ENCODE measurements at regions not wholly inside any gene's neighbourhood (a gene's known extent, or its start where the extent isn't known, plus 50 kb on each side); places are given as distances from the start of the nearest gene placed in this dataset.
"Not testable (repeated sequence)": the region's sequence is repeated elsewhere in the genome, so short reads cannot be mapped to it uniquely, and the experiment has no call there.

- H3K4me1 ChIP-seq (ENCODE audit: insufficient read depth, low read length) = peaks cover 29% of the 10 kb centered on the region
- no peaks in the 10 kb centered on the region for H3K27me3 ChIP-seq (ENCODE audit: control insufficient read depth in 1 of 2, insufficient read depth in 2 of 2, low read length in 2 of 2)
- H3K9me3 ChIP-seq (ENCODE audit: low read length) = no peaks in the 10 kb centered on the region
- H3K36me3 ChIP-seq (ENCODE audit: insufficient read depth, low read length) = no peaks in the 10 kb centered on the region
- H3K4me3 ChIP-seq (ENCODE audit: low read depth in 1 of 2, low read length in 2 of 2) = no peak overlapping the region
- no peak overlapping the region for H3K9ac ChIP-seq (ENCODE audit: low read length)
- peak overlapping the region; percentile 16 for H3K27ac ChIP-seq (ENCODE audit: low read depth, low read length)
Observed at GRCh38 chr3:72270072-72270681, 485.2 kb upstream of the PROK2 start.

GRCh38 chr3:72269475-72269874 is 484.5 kb upstream of the PROK2 start:
- Histone ChIP-seq H3K9me3 (ENCODE audit: low read length) (no peaks in the 10 kb centered on the region), H3K9ac (ENCODE audit: low read length) (no peak overlapping the region), H3K4me1 (ENCODE audit: insufficient read depth, low read length) (peaks cover 22% of the 10 kb centered on the region), H3K36me3 (ENCODE audit: insufficient read depth, low read length) (no peaks in the 10 kb centered on the region), H3K27ac (ENCODE audit: low read depth, low read length) (no peak overlapping the region), H3K27me3 (ENCODE audit: control insufficient read depth in 1 of 2, insufficient read depth in 2 of 2, low read length in 2 of 2) (no peaks in the 10 kb centered on the region), H3K4me3 (ENCODE audit: low read depth in 1 of 2, low read length in 2 of 2) (no peak overlapping the region)

DNA sequence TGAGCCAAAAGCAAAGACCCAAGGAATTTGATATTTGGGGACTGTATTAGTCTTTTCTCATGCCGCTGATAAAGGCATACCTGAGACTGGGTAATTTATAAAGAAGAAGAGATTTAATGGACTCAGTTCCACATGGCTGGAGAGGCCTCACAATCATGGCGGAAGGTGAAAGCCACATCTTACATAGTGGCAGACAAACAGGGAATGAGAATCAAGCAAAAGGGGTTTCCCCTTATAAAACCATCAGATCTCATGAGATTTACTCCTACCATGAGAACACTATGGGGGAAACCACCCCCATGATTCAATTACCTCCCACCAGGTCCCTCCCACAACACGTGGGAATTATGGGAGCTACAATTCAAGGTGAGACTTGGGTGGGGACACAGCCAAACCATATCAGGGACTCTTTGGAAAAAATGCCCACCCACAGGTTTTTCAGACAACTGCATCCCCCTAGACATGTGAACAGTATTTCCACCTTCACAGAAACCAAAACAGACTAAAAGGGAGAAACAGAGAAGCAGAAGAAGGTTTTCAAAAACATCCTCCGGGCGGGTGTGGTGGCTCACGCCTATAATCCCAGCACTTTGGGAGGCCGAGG is 482.1 kb upstream of the PROK2 start:
- H3K9ac ChIP-seq (ENCODE audit: low read length); H3K27ac ChIP-seq (ENCODE audit: low read depth, low read length); H3K4me3 ChIP-seq (ENCODE audit: low read depth in 1 of 2, low read length in 2 of 2); H3K9me3 ChIP-seq (ENCODE audit: low read length); H3K36me3 ChIP-seq (ENCODE audit: insufficient read depth, low read length); H3K27me3 ChIP-seq (ENCODE audit: control insufficient read depth in 1 of 2, insufficient read depth in 2 of 2, low read length in 2 of 2): not testable (repeated sequence)
- H3K4me1 ChIP-seq (ENCODE audit: insufficient read depth, low read length) = peaks cover 11% of the 10 kb centered on the region

DNA sequence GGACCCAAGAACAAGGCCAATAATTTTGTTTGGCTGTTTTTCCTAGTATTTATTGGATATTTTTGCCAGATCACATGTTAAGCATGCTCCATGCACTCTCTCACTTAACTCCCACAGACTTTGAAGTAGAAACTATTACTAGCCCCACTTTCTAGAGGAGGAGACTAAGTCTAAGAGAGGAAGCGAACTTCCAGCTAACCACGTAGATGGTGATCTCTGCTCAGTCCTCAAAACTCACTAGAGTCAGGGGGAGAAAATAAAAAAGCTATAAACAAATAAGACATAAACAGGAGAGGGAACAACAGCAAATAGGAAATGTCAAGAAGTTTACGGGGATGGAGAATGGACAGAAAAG is 481.0 kb upstream of the PROK2 start:
- H3K27me3 ChIP-seq (ENCODE audit: control insufficient read depth in 1 of 2, insufficient read depth in 2 of 2, low read length in 2 of 2) = no peaks in the 10 kb centered on the region
- no peak overlapping the region for H3K27ac ChIP-seq (ENCODE audit: low read depth, low read length)

GRCh38 chr3:72265256-72266015 is 480.5 kb upstream of the PROK2 start:
- H3K27me3 ChIP-seq (ENCODE audit: control insufficient read depth in 1 of 2, insufficient read depth in 2 of 2, low read length in 2 of 2) = no peaks in the 10 kb centered on the region
- no peak overlapping the region for H3K4me3 ChIP-seq (ENCODE audit: low read depth in 1 of 2, low read length in 2 of 2)
- H3K27ac ChIP-seq (ENCODE audit: low read depth, low read length) = no peak overlapping the region
- no peaks in the 10 kb centered on the region for H3K36me3 ChIP-seq (ENCODE audit: insufficient read depth, low read length)
- no peaks in the 10 kb centered on the region for H3K9me3 ChIP-seq (ENCODE audit: low read length)
- peaks cover 10% of the 10 kb centered on the region for H3K4me1 ChIP-seq (ENCODE audit: insufficient read depth, low read length)
- H3K9ac ChIP-seq (ENCODE audit: low read length) = no peak overlapping the region

More for the DNA sequence above, 481.0 kb upstream of the PROK2 start:
- Histone ChIP-seq H3K9ac (ENCODE audit: low read length) (no peak overlapping the region), H3K4me3 (ENCODE audit: low read depth in 1 of 2, low read length in 2 of 2) (no peak overlapping the region), H3K4me1 (ENCODE audit: insufficient read depth, low read length) (peaks cover 11% of the 10 kb centered on the region), H3K36me3 (ENCODE audit: insufficient read depth, low read length) (no peaks in the 10 kb centered on the region), H3K9me3 (ENCODE audit: low read length) (no peaks in the 10 kb centered on the region)

GRCh38 chr3:72263223-72263990 is 478.5 kb upstream of the PROK2 start:
- no peaks in the 10 kb centered on the region for H3K27me3 ChIP-seq (ENCODE audit: control insufficient read depth in 1 of 2, insufficient read depth in 2 of 2, low read length in 2 of 2)
- H3K36me3 ChIP-seq (ENCODE audit: insufficient read depth, low read length) = no peaks in the 10 kb centered on the region
- no peak overlapping the region for H3K9ac ChIP-seq (ENCODE audit: low read length)
- peaks cover 4% of the 10 kb centered on the region for H3K4me1 ChIP-seq (ENCODE audit: insufficient read depth, low read length)
- no peak overlapping the region for H3K27ac ChIP-seq (ENCODE audit: low read depth, low read length)
- H3K4me3 ChIP-seq (ENCODE audit: low read depth in 1 of 2, low read length in 2 of 2) = no peak overlapping the region
- H3K9me3 ChIP-seq (ENCODE audit: low read length) = no peaks in the 10 kb centered on the region

DNA sequence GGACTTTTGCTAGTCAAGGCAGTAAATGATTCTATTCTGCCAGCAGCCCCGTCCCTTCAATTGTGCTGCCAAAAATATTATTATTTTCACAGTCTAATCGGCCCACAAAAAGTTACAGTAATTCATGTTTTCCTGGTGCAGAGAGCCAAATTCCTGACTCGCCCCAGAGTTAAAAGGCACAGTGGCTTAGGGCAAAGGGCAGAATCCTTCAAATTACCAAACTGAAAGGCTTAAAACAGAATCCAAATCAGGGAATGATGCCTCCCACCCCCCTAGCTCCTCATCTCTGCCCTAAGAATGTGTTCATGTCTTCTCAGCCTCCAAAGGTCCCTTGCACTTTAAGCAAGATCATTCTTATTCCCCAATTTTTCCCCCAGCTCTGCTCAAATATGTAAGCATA is 477.8 kb upstream of the PROK2 start:
- H3K27me3 ChIP-seq (ENCODE audit: control insufficient read depth in 1 of 2, insufficient read depth in 2 of 2, low read length in 2 of 2) = no peaks in the 10 kb centered on the region
- no peaks in the 10 kb centered on the region for H3K9me3 ChIP-seq (ENCODE audit: low read length)
- H3K36me3 ChIP-seq (ENCODE audit: insufficient read depth, low read length) = no peaks in the 10 kb centered on the region
- H3K4me1 ChIP-seq (ENCODE audit: insufficient read depth, low read length) = peaks cover 7% of the 10 kb centered on the region
- no peak overlapping the region for H3K4me3 ChIP-seq (ENCODE audit: low read depth in 1 of 2, low read length in 2 of 2)
- H3K9ac ChIP-seq (ENCODE audit: low read length) = no peak overlapping the region
- no peak overlapping the region for H3K27ac ChIP-seq (ENCODE audit: low read depth, low read length)

GRCh38 chr3:72261566-72262564 is 476.9 kb upstream of the PROK2 start:
- Histone ChIP-seq H3K27me3 (ENCODE audit: control insufficient read depth in 1 of 2, insufficient read depth in 2 of 2, low read length in 2 of 2) (no peaks in the 10 kb centered on the region), H3K4me1 (ENCODE audit: insufficient read depth, low read length) (peaks cover 10% of the 10 kb centered on the region), H3K4me3 (ENCODE audit: low read depth in 1 of 2, low read length in 2 of 2) (no peak overlapping the region), H3K36me3 (ENCODE audit: insufficient read depth, low read length) (no peaks in the 10 kb centered on the region), H3K9me3 (ENCODE audit: low read length) (no peaks in the 10 kb centered on the region), H3K27ac (ENCODE audit: low read depth, low read length) (no peak overlapping the region), H3K9ac (ENCODE audit: low read length) (no peak overlapping the region)

DNA sequence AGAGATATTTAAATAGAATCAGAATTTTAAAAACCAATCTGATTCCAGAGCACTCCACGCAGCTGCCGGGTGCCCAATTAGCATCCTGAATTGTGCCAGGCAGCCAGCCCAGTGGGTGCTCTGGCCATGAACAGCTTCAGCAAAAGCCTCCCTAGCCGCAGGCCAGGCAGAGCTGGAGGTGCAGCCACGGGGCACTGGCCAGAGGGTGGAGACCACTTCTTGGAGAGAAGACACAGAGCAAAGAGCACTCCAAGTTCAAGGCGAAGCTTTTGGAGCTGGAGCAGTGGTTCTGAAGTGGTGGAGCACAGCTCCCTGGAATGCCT is 475.6 kb upstream of the PROK2 start:
- no peak overlapping the region for H3K9ac ChIP-seq (ENCODE audit: low read length)
- no peaks in the 10 kb centered on the region for H3K9me3 ChIP-seq (ENCODE audit: low read length)
- H3K4me1 ChIP-seq (ENCODE audit: insufficient read depth, low read length) = peaks cover 23% of the 10 kb centered on the region
- H3K27me3 ChIP-seq (ENCODE audit: control insufficient read depth in 1 of 2, insufficient read depth in 2 of 2, low read length in 2 of 2) = no peaks in the 10 kb centered on the region
- no peak overlapping the region for H3K27ac ChIP-seq (ENCODE audit: low read depth, low read length)
- no peaks in the 10 kb centered on the region for H3K36me3 ChIP-seq (ENCODE audit: insufficient read depth, low read length)
- H3K4me3 ChIP-seq (ENCODE audit: low read depth in 1 of 2, low read length in 2 of 2) = no peak overlapping the region

GRCh38 chr3:72259755-72260587 is 475.0 kb upstream of the PROK2 start:
- no peaks in the 10 kb centered on the region for H3K9me3 ChIP-seq (ENCODE audit: low read length)

More at GRCh38 chr3:72259755-72260587, 475.0 kb upstream of the PROK2 start:
- no peak overlapping the region for H3K27ac ChIP-seq (ENCODE audit: low read depth, low read length)
- H3K9ac ChIP-seq (ENCODE audit: low read length) = no peak overlapping the region
- H3K4me1 ChIP-seq (ENCODE audit: insufficient read depth, low read length) = peaks cover 29% of the 10 kb centered on the region
- H3K27me3 ChIP-seq (ENCODE audit: control insufficient read depth in 1 of 2, insufficient read depth in 2 of 2, low read length in 2 of 2) = no peaks in the 10 kb centered on the region
- H3K4me3 ChIP-seq (ENCODE audit: low read depth in 1 of 2, low read length in 2 of 2) = no peak overlapping the region
- H3K36me3 ChIP-seq (ENCODE audit: insufficient read depth, low read length) = no peaks in the 10 kb centered on the region

Measured in muscle layer of colon (tissue), 2 donors.